ENCODE measurements at regions not wholly inside any gene's neighbourhood (a gene's known extent, or its start where the extent isn't known, plus 50 kb on each side); places are given as distances from the start of the nearest gene placed in this dataset.

GRCh38 chr11:69377953-69378302, 84.0 kb downstream of the MYEOV start:
- H4K5ac ChIP-seq (ENCODE audit: insufficient read length, low read depth, low read length): no peak overlapping the region
- TF ChIP-seq CTCF (conservative IDR thresholded peaks at IDR 0.05): no peak
- no peaks in the 10 kb centered on the region for H3K79me1 ChIP-seq (ENCODE audit: insufficient read depth, low read depth, low read length, poor library complexity, severe bottlenecking)
- H2BK20ac ChIP-seq (ENCODE audit: low read depth, low read length, poor library complexity, severe bottlenecking): no peak overlapping the region
- H2AFZ ChIP-seq (ENCODE audit: low read length): no peak overlapping the region
- no peaks in the 10 kb centered on the region for H3K23me2 ChIP-seq (ENCODE audit: insufficient read length, low read depth, low read length, poor library complexity, severe bottlenecking)
- Mint-ChIP-seq H3K4me1 (peaks cover 5 to 10% of the 10 kb centered on the region in 2 experiments; a peak in 3 of 4 replicates), H3K9me3 (no peaks in the 10 kb centered on the region; a peak in 1 of 5 replicates), H3K27me3 (ENCODE audit: low read depth) (no peaks in the 10 kb centered on the region; the same call in none of the 2 replicates), H3K36me3 (ENCODE audit: insufficient read depth in 1 of 3, low read depth in 3 of 3) (no peaks in the 10 kb centered on the region), H3K4me3 (no peak overlapping the region), H3K27ac (peak overlapping the region in 1 of 3 experiments; percentile 89; a peak in 1 of 7 replicates)
- DNase-seq: no peak
- H3K79me2 ChIP-seq (ENCODE audit: insufficient read depth, low read length): no peaks in the 10 kb centered on the region
- H3K9ac ChIP-seq (ENCODE audit: extremely low read depth, insufficient read length, low read length): no peak overlapping the region
- no peak overlapping the region for H3T11ph ChIP-seq (ENCODE audit: low read length)
- peaks cover 3% of the 10 kb centered on the region for H4K20me1 ChIP-seq (ENCODE audit: control insufficient read depth, insufficient read depth, insufficient read length)
- no peak overlapping the region for H4K91ac ChIP-seq (ENCODE audit: insufficient read length, low read depth, low read length)
- no peak overlapping the region for H3K23ac ChIP-seq (ENCODE audit: insufficient read length, low read depth, low read length)
- no peak overlapping the region for H2BK15ac ChIP-seq (ENCODE audit: low read depth, low read length)
- H3K56ac ChIP-seq (ENCODE audit: insufficient read length, low read depth, low read length): no peak overlapping the region
- H3K9me3 ChIP-seq (ENCODE audit: control insufficient read depth, low read depth, low read length): no peaks in the 10 kb centered on the region
- no peak overlapping the region for H3K4me2 ChIP-seq (ENCODE audit: insufficient read depth, insufficient read length, low read length)
- no CpG with 5 or more reads among the region's 13 CpGs for WGBS (ENCODE audit: extremely low coverage, insufficient read length, low lambda C conversion rate)
- H3K18ac ChIP-seq (ENCODE audit: insufficient read length, low read depth, low read length): no peak overlapping the region
- H2AK5ac ChIP-seq (ENCODE audit: insufficient read length, low read length): no peak overlapping the region
- no peak overlapping the region for H2BK5ac ChIP-seq (ENCODE audit: insufficient read length, low read length)
- H2BK120ac ChIP-seq (ENCODE audit: low read depth, low read length, poor library complexity, severe bottlenecking): no peak overlapping the region
- H3K27me3 ChIP-seq (ENCODE audit: insufficient read depth, low read length): no peaks in the 10 kb centered on the region
- H2BK12ac ChIP-seq (ENCODE audit: insufficient read length, low read depth, low read length): no peak overlapping the region
- no peak overlapping the region for H3K27ac ChIP-seq (ENCODE audit: insufficient read length, low read depth, low read length)
- H3K14ac ChIP-seq (ENCODE audit: insufficient read depth, low read length): no peak overlapping the region
- H3K4me1 ChIP-seq (ENCODE audit: insufficient read depth, low read length): peaks cover 2% of the 10 kb centered on the region; the same call in 1 of the 2 replicates
- H4K8ac ChIP-seq (replicated peaks; ENCODE audit: insufficient read length, low read depth, low read length): no peak overlapping the region
- H3K4ac ChIP-seq (ENCODE audit: low read depth, low read length): no peak overlapping the region

All from H9 (cell line).